H1 (cell line): ENCODE measurements at regions not wholly inside any gene's neighbourhood (a gene's known extent, or its start where the extent isn't known, plus 50 kb on each side); places are given as distances from the start of the nearest gene placed in this dataset.

ENCODE experiments used
- ATF3 ChIP-seq: IDR thresholded peaks from 2 replicates; pipeline ENCODE4 v1.6.1; 2011; ENCODE audit warnings: low read depth, mild to moderate bottlenecking, low read length; ENCODE audit not compliant: insufficient read depth
- CTBP2 ChIP-seq: IDR thresholded peaks from 2 replicates; pipeline ENCODE4 v1.7.0; 2011; ENCODE audit warnings: borderline replicate concordance, mild to moderate bottlenecking, moderate library complexity, mixed read lengths, low read length; ENCODE audit not compliant: insufficient read depth, insufficient read length
- CTCF ChIP-seq, 3 experiments: IDR thresholded peaks; 1 replicate in 2 of 3; 2 replicates in 1 of 3; pipeline versions ENCODE4 v1.5.1 to v1.6.1; 2011; ENCODE audit warnings: low read length in 3 of 3, mild to moderate bottlenecking in 3 of 3, inconsistent platforms in 2 of 3, low read depth in 1 of 3, moderate library complexity in 1 of 3; ENCODE audit not compliant: insufficient read depth in 1 of 3; ENCODE audit errors: control extremely low read depth in 1 of 3
- EZH2 ChIP-seq: fragments of 200-600 bp; sonication (generic); IDR thresholded peaks from 2 replicates; pipeline ENCODE4 v1.7.1; 2012; ENCODE audit warnings: low read depth, mild to moderate bottlenecking, moderate library complexity, low read length, inconsistent platforms; ENCODE audit not compliant: severe bottlenecking
- GABPA ChIP-seq: IDR thresholded peaks from 2 replicates; pipeline ENCODE4 v1.6.1; 2011; ENCODE audit warnings: mild to moderate bottlenecking, low read length, moderate library complexity, borderline replicate concordance; ENCODE audit not compliant: insufficient read depth
- MAX ChIP-seq: IDR thresholded peaks from 2 replicates; pipeline ENCODE4 v1.6.1; 2012; ENCODE audit warnings: inconsistent platforms
- POLR2A ChIP-seq, 2 experiments: IDR thresholded peaks; 1 replicate in 1 of 2; 2 replicates in 1 of 2; pipeline ENCODE4 v1.6.1; 2011; ENCODE audit warnings: low read depth in 2 of 2, low read length in 2 of 2, mild to moderate bottlenecking in 2 of 2; ENCODE audit errors: control extremely low read depth in 1 of 2
- SIX5 ChIP-seq: IDR thresholded peaks from 2 replicates; pipeline ENCODE4 v1.6.1; 2011; ENCODE audit warnings: mild to moderate bottlenecking, low read depth, low read length
- SRF ChIP-seq: IDR thresholded peaks from 2 replicates; pipeline ENCODE4 v1.6.1; 2011; ENCODE audit warnings: mild to moderate bottlenecking, low read depth, low read length, moderate library complexity
- TAF1 ChIP-seq: IDR thresholded peaks from 2 replicates; pipeline ENCODE4 v1.6.1; 2011; ENCODE audit warnings: mild to moderate bottlenecking, low read depth, low read length
- YY1 ChIP-seq: IDR thresholded peaks from 2 replicates; pipeline ENCODE4 v1.6.1; 2011; ENCODE audit warnings: low read depth, mild to moderate bottlenecking, low read length

- no peak for TF ChIP-seq POLR2A (IDR thresholded peaks at IDR 0.05; ENCODE audit: control extremely low read depth in 1 of 2, low read depth in 2 of 2, low read length in 2 of 2)
- TF ChIP-seq CTCF (IDR thresholded peaks at IDR 0.05; ENCODE audit: control extremely low read depth in 1 of 3, insufficient read depth in 1 of 3, low read depth in 1 of 3, low read length in 3 of 3): no peak
- no peak for TF ChIP-seq SIX5
- no peak for TF ChIP-seq SRF
- TF ChIP-seq MAX: no peak
- no peak for TF ChIP-seq YY1
- no peak for TF ChIP-seq TAF1
- no peak for TF ChIP-seq ATF3
- no peak for TF ChIP-seq EZH2
- no peak for TF ChIP-seq CTBP2
- no peak for TF ChIP-seq GABPA
Observed at GRCh38 chr4:123581802-123582201, 185.2 kb downstream of the SPRY1 start.
